ENCODE measurements at regions not wholly inside any gene's neighbourhood (a gene's known extent, or its start where the extent isn't known, plus 50 kb on each side); places are given as distances from the start of the nearest gene placed in this dataset.

- DNase-seq (ENCODE audit: low read depth): no peak
- Histone ChIP-seq H3K27me3 (ENCODE audit: control insufficient read depth, insufficient read depth, low read length) (no peaks in the 10 kb centered on the region), H3K36me3 (ENCODE audit: control insufficient read depth, insufficient read depth, low read length) (no peaks in the 10 kb centered on the region), H3K4me3 (ENCODE audit: low read depth, low read length) (no peak overlapping the region)
- TF ChIP-seq CTCF (IDR thresholded peaks at IDR 0.05; ENCODE audit: insufficient read depth, low read length, poor library complexity, severe bottlenecking): no peak
Observed at GRCh38 chr10:29783201-29783947, 148.6 kb upstream of the SVIL start.

GRCh38 chr10:29780639-29781038, 145.9 kb upstream of the SVIL start:
- Histone ChIP-seq H3K4me3 (ENCODE audit: low read depth, low read length) (no peak overlapping the region), H3K27me3 (ENCODE audit: control insufficient read depth, insufficient read depth, low read length) (no peaks in the 10 kb centered on the region), H3K36me3 (ENCODE audit: control insufficient read depth, insufficient read depth, low read length) (no peaks in the 10 kb centered on the region)
- TF ChIP-seq CTCF (IDR thresholded peaks at IDR 0.05; ENCODE audit: insufficient read depth, low read length, poor library complexity, severe bottlenecking): no peak
- no peak for DNase-seq (ENCODE audit: low read depth)

- Histone ChIP-seq H3K36me3 (ENCODE audit: control insufficient read depth, insufficient read depth, low read length) (no peaks in the 10 kb centered on the region), H3K27me3 (ENCODE audit: control insufficient read depth, insufficient read depth, low read length) (no peaks in the 10 kb centered on the region), H3K4me3 (ENCODE audit: low read depth, low read length) (no peak overlapping the region)
- no peak for DNase-seq (ENCODE audit: low read depth)
- no peak for TF ChIP-seq CTCF (IDR thresholded peaks at IDR 0.05; ENCODE audit: insufficient read depth, low read length, poor library complexity, severe bottlenecking)
Observed at GRCh38 chr10:29780096-29780495, 145.3 kb upstream of the SVIL start.

GRCh38 chr10:29776246-29776645, 141.5 kb upstream of the SVIL start:
- no peak for DNase-seq (ENCODE audit: low read depth)
- Histone ChIP-seq H3K4me3 (ENCODE audit: low read depth, low read length) (no peak overlapping the region), H3K27me3 (ENCODE audit: control insufficient read depth, insufficient read depth, low read length) (no peaks in the 10 kb centered on the region), H3K36me3 (ENCODE audit: control insufficient read depth, insufficient read depth, low read length) (no peaks in the 10 kb centered on the region)
- no peak for TF ChIP-seq CTCF (IDR thresholded peaks at IDR 0.05; ENCODE audit: insufficient read depth, low read length, poor library complexity, severe bottlenecking)

- Histone ChIP-seq H3K4me3 (ENCODE audit: low read depth, low read length) (no peak overlapping the region), H3K36me3 (ENCODE audit: control insufficient read depth, insufficient read depth, low read length) (no peaks in the 10 kb centered on the region), H3K27me3 (ENCODE audit: control insufficient read depth, insufficient read depth, low read length) (no peaks in the 10 kb centered on the region)
- no peak for DNase-seq (ENCODE audit: low read depth)
- TF ChIP-seq CTCF (IDR thresholded peaks at IDR 0.05; ENCODE audit: insufficient read depth, low read length, poor library complexity, severe bottlenecking): no peak
Observed at GRCh38 chr10:29774475-29774874, 139.7 kb upstream of the SVIL start.

GRCh38 chr10:29773675-29774091, 138.9 kb upstream of the SVIL start:
- H3K4me3 ChIP-seq (ENCODE audit: low read depth, low read length): no peak overlapping the region
- no peak for TF ChIP-seq CTCF (IDR thresholded peaks at IDR 0.05; ENCODE audit: insufficient read depth, low read length, poor library complexity, severe bottlenecking)
- DNase-seq (ENCODE audit: low read depth): no peak
- H3K36me3 ChIP-seq (ENCODE audit: control insufficient read depth, insufficient read depth, low read length): no peaks in the 10 kb centered on the region
- no peaks in the 10 kb centered on the region for H3K27me3 ChIP-seq (ENCODE audit: control insufficient read depth, insufficient read depth, low read length)

Data from kidney epithelial cell (primary cell).